HUES64 (cell line): ENCODE measurements at regions not wholly inside any gene's neighbourhood (a gene's known extent, or its start where the extent isn't known, plus 50 kb on each side); places are given as distances from the start of the nearest gene placed in this dataset.
"Not testable (repeated sequence)": the region's sequence is repeated elsewhere in the genome, so short reads cannot be mapped to it uniquely, and the experiment has no call there.

Experiments used
- H3K27ac ChIP-seq: 2 replicates; pipeline ENCODE4 v1.7.0; 2013; ENCODE audit warnings: low read depth, low read length, inconsistent platforms
- H3K27me3 ChIP-seq: 2 replicates; pipeline ENCODE4 v1.6.1; 2013; ENCODE audit warnings: mild to moderate bottlenecking, low read length; ENCODE audit not compliant: insufficient read depth
- H3K36me3 ChIP-seq: 2 replicates; pipeline ENCODE4 v1.6.1; 2013; ENCODE audit warnings: mild to moderate bottlenecking, low read length; ENCODE audit not compliant: insufficient read depth
- H3K4me1 ChIP-seq: 2 replicates; pipeline ENCODE4 v1.6.1; 2013; ENCODE audit warnings: mild to moderate bottlenecking, low read length, moderate library complexity; ENCODE audit not compliant: insufficient read depth
- H3K4me3 ChIP-seq: 2 replicates; pipeline ENCODE4 v1.5.1; 2013; ENCODE audit warnings: mild to moderate bottlenecking, low read length, moderate library complexity
- H3K9ac ChIP-seq: 2 replicates; pipeline ENCODE4 v1.6.1; 2013; ENCODE audit warnings: mild to moderate bottlenecking, low read depth, low read length
- H3K9me3 ChIP-seq: 2 replicates; pipeline ENCODE4 v1.6.1; 2013; ENCODE audit warnings: low read depth, low read length; ENCODE audit not compliant: insufficient read depth
- WGBS: fragments of 150-250, 120-280 bp; methylation state at CpG from one replicate; pipeline ENCODE4 v1.1.7; 2013; ENCODE audit warnings: missing lambda C conversion rate; 5-methylcytosine and 5-hydroxymethylcytosine counted together

DNA sequence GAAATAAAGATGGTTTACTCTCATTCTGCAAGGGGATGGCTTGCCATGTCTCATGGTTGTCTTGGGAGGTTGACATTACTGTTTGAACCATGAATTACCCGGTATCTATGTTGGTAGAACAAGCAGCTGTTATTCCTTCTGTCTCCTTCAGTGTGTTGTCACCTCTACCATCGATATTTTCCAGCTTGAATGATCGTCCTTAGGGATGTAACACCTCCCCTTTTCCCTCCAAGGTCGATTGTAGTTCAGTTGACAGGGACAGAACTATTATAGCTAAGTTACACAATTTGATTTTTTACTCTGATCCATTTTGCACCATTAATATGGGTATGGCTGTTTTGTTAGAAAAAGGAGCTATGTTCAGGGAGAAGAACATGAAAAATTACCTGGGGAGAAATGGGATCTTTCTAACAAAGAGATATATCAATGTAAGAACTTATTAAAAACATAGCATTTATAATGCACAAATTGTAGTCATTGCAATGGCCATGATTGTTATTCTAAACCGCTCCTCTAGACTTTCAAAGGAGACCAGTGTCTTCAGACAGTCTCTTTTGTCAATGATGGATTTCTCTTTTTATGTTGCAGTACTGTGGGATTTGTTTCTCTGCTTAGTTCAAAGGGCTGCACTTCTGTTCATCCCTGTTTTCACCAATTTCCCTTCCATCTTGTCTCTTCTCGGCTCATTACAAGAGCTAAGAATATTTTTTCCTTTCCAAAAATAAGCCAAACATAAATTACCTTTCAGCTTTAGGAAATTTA lies 681.6 kb downstream of the PRIM2 start:
- H3K4me3 ChIP-seq, H3K9ac ChIP-seq: not testable (repeated sequence)
- 55% methylated on average over 3 of the region's 6 CpGs for WGBS

GRCh38 chr6:58000233-58000632 lies 682.8 kb downstream of the PRIM2 start:
- not testable (repeated sequence) for H3K36me3 ChIP-seq, H3K4me3 ChIP-seq, H3K27me3 ChIP-seq, H3K4me1 ChIP-seq, H3K9ac ChIP-seq, H3K27ac ChIP-seq
- peaks cover 42% of the 10 kb centered on the region for H3K9me3 ChIP-seq
- WGBS = 50% methylated on average over 5 of the region's 6 CpGs

More for the DNA sequence above, 681.6 kb downstream of the PRIM2 start:
- peaks cover 37% of the 10 kb centered on the region for H3K9me3 ChIP-seq
- H3K27me3 ChIP-seq, H3K4me1 ChIP-seq, H3K36me3 ChIP-seq, H3K27ac ChIP-seq: not testable (repeated sequence)

- not testable (repeated sequence) for H3K27ac ChIP-seq, H3K4me3 ChIP-seq, H3K27me3 ChIP-seq, H3K9ac ChIP-seq, H3K4me1 ChIP-seq, H3K36me3 ChIP-seq
- peaks cover 32% of the 10 kb centered on the region for H3K9me3 ChIP-seq
Observed at GRCh38 chr6:58003417-58004167, 686.2 kb downstream of the PRIM2 start.

DNA sequence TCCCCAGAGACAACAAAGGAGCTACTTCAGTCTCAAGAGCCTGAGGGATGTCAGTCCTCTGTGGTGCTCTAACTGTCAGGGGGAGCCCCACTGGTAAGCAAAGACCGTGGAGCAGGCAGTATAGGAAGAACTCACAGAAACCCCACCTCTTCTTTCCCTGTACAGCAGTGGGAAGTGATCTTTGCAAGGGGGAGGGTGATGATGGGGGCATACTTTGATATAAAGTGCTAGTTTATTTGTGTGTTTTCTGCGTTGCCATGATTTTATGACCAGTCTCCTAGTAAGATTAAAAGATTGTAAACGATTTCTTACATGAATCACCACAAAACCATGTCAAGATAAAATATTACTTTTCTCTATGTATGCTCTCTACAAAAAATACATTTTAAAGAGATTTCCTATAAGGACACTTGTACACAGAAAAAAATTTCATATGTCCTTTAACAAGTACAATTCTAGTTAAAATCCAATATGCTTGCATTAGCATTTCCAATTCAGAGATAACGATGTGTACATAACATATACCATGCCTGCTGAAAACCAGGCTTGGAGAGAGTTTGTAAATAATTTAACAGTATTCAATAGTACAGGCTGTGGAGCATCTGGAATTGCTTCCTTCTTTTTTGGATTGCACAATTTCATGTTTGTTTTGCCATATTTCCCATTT lies 690.0 kb downstream of the PRIM2 start:
- H3K27me3 ChIP-seq, H3K9ac ChIP-seq, H3K4me3 ChIP-seq, H3K4me1 ChIP-seq, H3K27ac ChIP-seq, H3K36me3 ChIP-seq: not testable (repeated sequence)
- 60% methylated on average over 2 of the region's 4 CpGs for WGBS
- H3K9me3 ChIP-seq = peaks cover 22% of the 10 kb centered on the region

DNA sequence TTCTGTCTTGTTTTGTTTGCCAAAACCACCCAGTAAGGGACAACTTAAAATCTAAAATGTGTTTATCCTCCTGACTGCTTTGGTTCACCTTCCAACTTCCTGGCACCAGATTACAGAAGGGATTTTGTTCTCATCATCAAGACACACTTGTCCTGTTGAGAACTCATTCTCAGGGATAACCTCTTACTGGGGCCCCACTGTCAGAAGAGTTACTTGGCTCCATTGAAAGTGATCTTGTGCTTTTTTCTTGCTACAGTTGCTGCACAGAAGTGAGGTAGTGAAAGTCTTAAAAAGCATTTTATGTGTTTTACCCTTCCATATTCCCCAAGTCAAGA lies 690.5 kb downstream of the PRIM2 start:
- H3K27ac ChIP-seq, H3K27me3 ChIP-seq, H3K36me3 ChIP-seq, H3K4me1 ChIP-seq, H3K9ac ChIP-seq, H3K4me3 ChIP-seq: not testable (repeated sequence)
- peaks cover 22% of the 10 kb centered on the region for H3K9me3 ChIP-seq

DNA sequence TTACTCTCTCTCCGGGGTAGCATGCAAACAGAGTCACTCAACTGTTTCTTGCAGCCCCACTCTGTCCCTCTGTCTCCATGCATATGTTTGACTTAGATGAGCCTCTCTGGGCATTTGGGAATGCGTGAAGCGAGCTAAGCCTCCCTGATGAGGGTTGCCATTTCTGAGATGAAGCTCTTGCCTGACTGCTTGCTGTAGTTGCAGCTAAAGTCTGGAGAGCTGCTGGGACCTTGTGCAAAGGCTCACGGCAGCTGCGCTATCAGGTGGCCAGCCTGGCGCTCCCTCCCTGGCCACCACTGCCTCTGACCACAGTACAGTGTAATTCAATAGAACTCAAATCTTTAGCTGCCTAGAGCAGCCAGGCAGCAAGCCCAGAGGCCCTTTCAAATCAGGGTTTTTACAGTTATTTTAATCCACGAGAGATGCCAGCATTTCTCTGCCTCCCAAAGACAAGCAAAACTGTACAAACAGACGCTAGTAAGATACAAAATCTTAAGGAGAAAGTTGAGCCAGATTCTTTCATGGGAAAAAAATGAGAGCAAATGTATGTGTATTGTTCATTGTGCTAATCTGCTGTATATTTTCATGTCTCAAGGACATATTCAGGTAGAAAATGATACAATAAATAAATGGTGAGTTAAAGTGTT lies 694.6 kb downstream of the PRIM2 start:
- WGBS = 82% methylated on average over 3 of the region's 8 CpGs
- not testable (repeated sequence) for H3K27ac ChIP-seq

GRCh38 chr6:58016614-58017013 lies 699.2 kb downstream of the PRIM2 start:
- H3K36me3 ChIP-seq, H3K27ac ChIP-seq, H3K4me3 ChIP-seq, H3K4me1 ChIP-seq, H3K27me3 ChIP-seq, H3K9ac ChIP-seq: not testable (repeated sequence)
- 73% methylated on average over 4 of the region's 4 CpGs for WGBS
- H3K9me3 ChIP-seq = peaks cover 13% of the 10 kb centered on the region; the same call in 1 of the 2 replicates

More for the DNA sequence above, 694.6 kb downstream of the PRIM2 start:
- H3K9me3 ChIP-seq = peaks cover 13% of the 10 kb centered on the region
- H3K9ac ChIP-seq, H3K4me3 ChIP-seq, H3K27me3 ChIP-seq, H3K4me1 ChIP-seq, H3K36me3 ChIP-seq: not testable (repeated sequence)

GRCh38 chr6:58028188-58028587 lies 710.8 kb downstream of the PRIM2 start:
- not testable (repeated sequence) for H3K9ac ChIP-seq, H3K27me3 ChIP-seq, H3K4me3 ChIP-seq, H3K4me1 ChIP-seq, H3K27ac ChIP-seq, H3K9me3 ChIP-seq, H3K36me3 ChIP-seq
- 81% methylated on average over 4 of the region's 5 CpGs for WGBS

- 85% methylated on average over 11 of the region's 11 CpGs for WGBS
- not testable (repeated sequence) for H3K27ac ChIP-seq
Observed at GRCh38 chr6:58038213-58038612, 720.8 kb downstream of the PRIM2 start.

DNA sequence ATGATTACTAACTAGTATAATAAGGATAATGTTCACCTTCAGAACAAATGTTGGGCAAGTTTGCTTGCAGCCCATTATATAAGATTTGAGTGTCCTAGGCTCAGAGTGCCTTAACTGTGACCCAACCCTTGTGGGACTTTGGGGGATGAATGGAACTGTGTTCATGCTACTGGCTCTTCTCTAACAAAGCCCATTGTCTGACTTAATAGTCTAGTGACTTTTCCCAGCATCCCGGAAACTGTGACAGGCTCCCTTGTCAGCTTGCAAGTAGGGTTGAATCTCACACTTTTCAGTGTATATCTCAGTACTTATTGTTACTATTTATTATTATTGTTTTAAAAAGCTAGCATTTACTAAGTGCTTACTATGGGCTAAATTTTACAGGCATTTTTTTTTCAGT lies 729.2 kb downstream of the PRIM2 start:
- H3K9ac ChIP-seq, H3K36me3 ChIP-seq, H3K4me1 ChIP-seq, H3K27ac ChIP-seq, H3K27me3 ChIP-seq, H3K4me3 ChIP-seq: not testable (repeated sequence)
- no CpG with 5 or more reads among the region's 1 CpG for WGBS
- H3K9me3 ChIP-seq = peaks cover 23% of the 10 kb centered on the region

More at GRCh38 chr6:58038213-58038612, 720.8 kb downstream of the PRIM2 start:
- H3K27me3 ChIP-seq, H3K4me1 ChIP-seq, H3K9ac ChIP-seq, H3K36me3 ChIP-seq, H3K4me3 ChIP-seq: not testable (repeated sequence)
- peaks cover 19% of the 10 kb centered on the region for H3K9me3 ChIP-seq

DNA sequence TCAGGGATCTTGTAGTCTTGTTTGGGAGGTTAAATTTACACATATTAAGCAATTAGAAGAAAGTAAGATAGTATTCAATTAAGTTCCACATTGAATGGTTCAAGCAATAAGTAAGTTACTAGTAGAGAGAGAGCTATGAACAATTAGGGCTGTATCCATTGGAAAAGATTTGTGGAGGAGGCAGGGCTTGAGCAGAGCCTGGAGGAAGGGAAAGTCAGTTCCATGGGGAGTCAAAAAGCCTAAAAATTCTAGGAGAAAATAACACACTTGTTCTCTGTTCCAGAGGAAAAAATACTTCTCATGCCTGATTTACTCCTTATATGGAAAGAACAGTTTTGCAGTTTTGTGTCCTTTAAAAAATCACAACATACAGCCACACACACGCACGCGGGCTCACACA lies 730.0 kb downstream of the PRIM2 start:
- H3K4me3 ChIP-seq, H3K27ac ChIP-seq, H3K4me1 ChIP-seq, H3K9ac ChIP-seq, H3K36me3 ChIP-seq, H3K27me3 ChIP-seq: not testable (repeated sequence)
- 88% methylated on average over 3 of the region's 3 CpGs for WGBS
- peaks cover 19% of the 10 kb centered on the region; the same call in 1 of the 2 replicates for H3K9me3 ChIP-seq
